Hepatocyte (in vitro differentiated cells): ENCODE measurements at regions not wholly inside any gene's neighbourhood (a gene's known extent, or its start where the extent isn't known, plus 50 kb on each side); places are given as distances from the start of the nearest gene placed in this dataset.

Experiments
- DNase-seq: peaks from one replicate; pipeline ENCODE4 v3.0.0-alpha.2; 2016; ENCODE audit warnings: low spot score
- H2AFZ ChIP-seq: fragments of 200-600 bp; sonication (generic); 2 replicates; pipeline ENCODE4 v1.6.0; 2016; ENCODE audit warnings: antibody characterized with exemption, mild to moderate bottlenecking
- H3K27ac ChIP-seq: fragments of 200-600 bp; sonication (generic); 2 replicates; pipeline ENCODE4 v1.5.1; 2016; ENCODE audit warnings: mild to moderate bottlenecking
- H3K27me3 ChIP-seq: fragments of 200-600 bp; sonication (generic); 2 replicates; pipeline ENCODE4 v1.6.1; 2016
- H3K36me3 ChIP-seq: fragments of 200-600 bp; sonication (generic); replicated peaks from 2 replicates; pipeline ENCODE4 v1.5.1; 2016; ENCODE audit warnings: low read depth; ENCODE audit not compliant: insufficient read depth
- H3K4me1 ChIP-seq: fragments of 200-600 bp; sonication (generic); 2 replicates; pipeline ENCODE4 v1.5.1; 2016; ENCODE audit warnings: mild to moderate bottlenecking, moderate library complexity; ENCODE audit not compliant: insufficient read depth
- H3K4me2 ChIP-seq: fragments of 200-600 bp; sonication (generic); 2 replicates; pipeline ENCODE4 v1.6.0; 2016
- H3K4me3 ChIP-seq: fragments of 200-600 bp; sonication (generic); 2 replicates; pipeline ENCODE4 v1.5.1; 2016; ENCODE audit warnings: mild to moderate bottlenecking
- H3K79me2 ChIP-seq: fragments of 200-600 bp; sonication (generic); 2 replicates; pipeline ENCODE4 v1.6.0; 2017; ENCODE audit warnings: mild to moderate bottlenecking
- H3K9me2 ChIP-seq: fragments of 200-600 bp; sonication (generic); replicated peaks from 2 replicates; pipeline ENCODE4 v1.6.0; 2017; ENCODE audit warnings: mild to moderate bottlenecking; ENCODE audit not compliant: insufficient read depth
- H3K9me3 ChIP-seq: fragments of 200-600 bp; sonication (generic); 2 replicates; pipeline ENCODE4 v1.5.1; 2016; ENCODE audit warnings: low read depth, mild to moderate bottlenecking
- H4K20me1 ChIP-seq: fragments of 200-600 bp; sonication (generic); 2 replicates; pipeline ENCODE4 v1.6.0; 2016; ENCODE audit warnings: mild to moderate bottlenecking; ENCODE audit not compliant: insufficient read depth, poor library complexity, severe bottlenecking
- EZH2 ChIP-seq: fragments of 200-600 bp; sonication (generic); IDR thresholded peaks from 2 replicates; pipeline ENCODE4 v1.6.1; 2016; ENCODE audit warnings: antibody characterized with exemption, mild to moderate bottlenecking, borderline replicate concordance
- EZH2phosphoT487 ChIP-seq: fragments of 200-600 bp; sonication (generic); IDR thresholded peaks from one replicate; pipeline ENCODE4 v1.6.1; 2018; ENCODE audit warnings: antibody characterized with exemption, mild to moderate bottlenecking, low read depth, moderate library complexity; ENCODE audit not compliant: unreplicated experiment, severe bottlenecking
- WGBS: methylation state at CpG from one replicate; pipeline ENCODE4 v1.1.6; 2016; ENCODE audit warnings: low lambda C conversion rate; ENCODE audit errors: missing lambda C conversion rate; 5-methylcytosine and 5-hydroxymethylcytosine counted together
- TF ChIP-seq, protein P1 (sequence below): fragments of 200-600 bp; sonication (generic); IDR thresholded peaks from 2 replicates; pipeline ENCODE4 v1.5.1; 2016; ENCODE audit warnings: antibody characterized with exemption, mild to moderate bottlenecking; ENCODE audit not compliant: poor library complexity

GRCh38 chr4:82261084-82261483 lies 112.7 kb downstream of the HNRNPD start:
- Histone ChIP-seq H3K36me3 (no peaks in the 10 kb centered on the region), H3K4me3 (no peak overlapping the region), H3K4me2 (no peak overlapping the region), H3K27ac (no peak overlapping the region), H2AFZ (no peak overlapping the region), H3K27me3 (no peaks in the 10 kb centered on the region), H4K20me1 (no peaks in the 10 kb centered on the region), H3K9me3 (no peaks in the 10 kb centered on the region), H3K4me1 (no peaks in the 10 kb centered on the region), H3K9me2 (no peaks in the 10 kb centered on the region), H3K79me2 (no peaks in the 10 kb centered on the region)
- WGBS = 90% methylated on average over 2 of the region's 2 CpGs
- no peak for TF ChIP-seq EZH2phosphoT487
- TF ChIP-seq, protein P1, sequence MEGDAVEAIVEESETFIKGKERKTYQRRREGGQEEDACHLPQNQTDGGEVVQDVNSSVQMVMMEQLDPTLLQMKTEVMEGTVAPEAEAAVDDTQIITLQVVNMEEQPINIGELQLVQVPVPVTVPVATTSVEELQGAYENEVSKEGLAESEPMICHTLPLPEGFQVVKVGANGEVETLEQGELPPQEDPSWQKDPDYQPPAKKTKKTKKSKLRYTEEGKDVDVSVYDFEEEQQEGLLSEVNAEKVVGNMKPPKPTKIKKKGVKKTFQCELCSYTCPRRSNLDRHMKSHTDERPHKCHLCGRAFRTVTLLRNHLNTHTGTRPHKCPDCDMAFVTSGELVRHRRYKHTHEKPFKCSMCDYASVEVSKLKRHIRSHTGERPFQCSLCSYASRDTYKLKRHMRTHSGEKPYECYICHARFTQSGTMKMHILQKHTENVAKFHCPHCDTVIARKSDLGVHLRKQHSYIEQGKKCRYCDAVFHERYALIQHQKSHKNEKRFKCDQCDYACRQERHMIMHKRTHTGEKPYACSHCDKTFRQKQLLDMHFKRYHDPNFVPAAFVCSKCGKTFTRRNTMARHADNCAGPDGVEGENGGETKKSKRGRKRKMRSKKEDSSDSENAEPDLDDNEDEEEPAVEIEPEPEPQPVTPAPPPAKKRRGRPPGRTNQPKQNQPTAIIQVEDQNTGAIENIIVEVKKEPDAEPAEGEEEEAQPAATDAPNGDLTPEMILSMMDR = no peak
- TF ChIP-seq EZH2 = no peak
- no peak for DNase-seq

DNA sequence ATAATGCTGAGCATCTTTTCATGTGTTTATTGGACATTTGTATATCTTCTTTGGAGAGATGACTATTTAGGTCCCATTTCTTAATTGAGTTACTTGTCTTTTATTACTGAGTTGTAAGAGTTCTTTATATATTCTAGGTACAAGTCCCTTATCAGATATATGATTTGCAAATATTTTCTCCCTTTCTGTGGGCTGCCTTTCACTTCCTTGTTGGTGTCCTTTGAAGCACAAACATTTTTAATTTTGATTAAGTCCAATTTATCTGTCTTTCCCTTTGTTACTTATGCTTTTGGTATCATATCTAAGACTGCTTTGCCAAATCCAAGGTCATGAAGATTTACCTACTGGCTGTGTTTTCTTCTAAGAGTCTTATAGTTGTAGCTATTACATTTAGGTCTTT lies 113.2 kb downstream of the HNRNPD start:
- Histone ChIP-seq H4K20me1 (no peaks in the 10 kb centered on the region), H3K9me3 (no peaks in the 10 kb centered on the region), H2AFZ (no peak overlapping the region), H3K27me3 (no peaks in the 10 kb centered on the region), H3K9me2 (no peaks in the 10 kb centered on the region), H3K4me2 (no peak overlapping the region), H3K36me3 (no peaks in the 10 kb centered on the region), H3K79me2 (no peaks in the 10 kb centered on the region), H3K27ac (no peak overlapping the region), H3K4me1 (no peaks in the 10 kb centered on the region), H3K4me3 (no peak overlapping the region)
- no peak for DNase-seq
- TF ChIP-seq EZH2 (no peak), EZH2phosphoT487 (no peak)
- TF ChIP-seq, protein P1 = no peak

- TF ChIP-seq EZH2phosphoT487 = no peak
- TF ChIP-seq, protein P1 = no peak
- TF ChIP-seq EZH2 = no peak
These were observed 117.1 kb downstream of the HNRNPD start for GRCh38 chr4:82256718-82257117.

GRCh38 chr4:82255657-82256056 lies 118.1 kb downstream of the HNRNPD start:
- no peaks in the 10 kb centered on the region for H3K9me2 ChIP-seq
- DNase-seq = no peak
- H3K79me2 ChIP-seq = no peaks in the 10 kb centered on the region
- 92% methylated on average over 1 of the region's 1 CpG for WGBS
- H3K27me3 ChIP-seq = no peaks in the 10 kb centered on the region
- no peaks in the 10 kb centered on the region for H3K36me3 ChIP-seq
- no peak overlapping the region for H3K4me2 ChIP-seq
- H3K4me3 ChIP-seq = no peak overlapping the region
- H2AFZ ChIP-seq = no peak overlapping the region
- TF ChIP-seq, protein P1 = no peak
- no peak for TF ChIP-seq EZH2phosphoT487
- TF ChIP-seq EZH2 = no peak
- no peak overlapping the region for H3K27ac ChIP-seq
- no peaks in the 10 kb centered on the region for H4K20me1 ChIP-seq
- H3K4me1 ChIP-seq = no peaks in the 10 kb centered on the region
- H3K9me3 ChIP-seq = no peaks in the 10 kb centered on the region

More at GRCh38 chr4:82256718-82257117, 117.1 kb downstream of the HNRNPD start:
- no peaks in the 10 kb centered on the region for H3K79me2 ChIP-seq
- no peaks in the 10 kb centered on the region for H3K36me3 ChIP-seq
- no peaks in the 10 kb centered on the region for H4K20me1 ChIP-seq
- H2AFZ ChIP-seq = no peak overlapping the region
- DNase-seq = no peak
- H3K27me3 ChIP-seq = no peaks in the 10 kb centered on the region
- 89% methylated on average over 2 of the region's 2 CpGs for WGBS
- H3K9me3 ChIP-seq = no peaks in the 10 kb centered on the region
- no peak overlapping the region for H3K4me3 ChIP-seq
- H3K4me1 ChIP-seq = no peaks in the 10 kb centered on the region
- no peak overlapping the region for H3K27ac ChIP-seq
- H3K9me2 ChIP-seq = no peaks in the 10 kb centered on the region
- no peak overlapping the region for H3K4me2 ChIP-seq
